ENCODE measurements at regions not wholly inside any gene's neighbourhood (a gene's known extent, or its start where the extent isn't known, plus 50 kb on each side); places are given as distances from the start of the nearest gene placed in this dataset.

GRCh38 chr12:39081910-39082309, 176.5 kb upstream of the CPNE8 start:
- Histone ChIP-seq H3K27me3 (no peaks in the 10 kb centered on the region), H3K4me3 (no peak overlapping the region), H3K9ac (ENCODE audit: low read depth in 2 of 2, low read length in 2 of 2) (no peak overlapping the region), H3K36me3 (no peaks in the 10 kb centered on the region), H3K27ac (no peak overlapping the region), H3K9me3 (no peaks in the 10 kb centered on the region), H3K4me1 (no peaks in the 10 kb centered on the region)
- no peak for TF ChIP-seq CTCF (IDR thresholded peaks at IDR 0.05)
- intact Hi-C loops (cut with DNase I) = no loop called here
- no peak for DNase-seq

GRCh38 chr12:39077226-39077625, 171.8 kb upstream of the CPNE8 start:
- H3K4me1 ChIP-seq = no peaks in the 10 kb centered on the region
- no peaks in the 10 kb centered on the region for H3K27me3 ChIP-seq
- no peak overlapping the region for H3K9ac ChIP-seq (ENCODE audit: low read depth in 2 of 2, low read length in 2 of 2)
- no peak overlapping the region for H3K4me3 ChIP-seq
- H3K27ac ChIP-seq = no peak overlapping the region
- no peaks in the 10 kb centered on the region for H3K36me3 ChIP-seq
- intact Hi-C loops (cut with DNase I) = no loop called here
- DNase-seq = no peak
- no peaks in the 10 kb centered on the region for H3K9me3 ChIP-seq
- no peak for TF ChIP-seq CTCF (IDR thresholded peaks at IDR 0.05)

- DNase-seq = no peak
- no peak for TF ChIP-seq CTCF (IDR thresholded peaks at IDR 0.05)
- intact Hi-C loops (cut with DNase I) = no loop called here
- Histone ChIP-seq H3K27me3 (no peaks in the 10 kb centered on the region), H3K4me1 (no peaks in the 10 kb centered on the region), H3K9me3 (no peaks in the 10 kb centered on the region), H3K9ac (ENCODE audit: low read depth in 2 of 2, low read length in 2 of 2) (no peak overlapping the region), H3K27ac (no peak overlapping the region), H3K36me3 (no peaks in the 10 kb centered on the region), H3K4me3 (no peak overlapping the region)
Measured at GRCh38 chr12:39074063-39074462, 168.7 kb upstream of the CPNE8 start.

- DNase-seq = no peak
- Histone ChIP-seq H3K36me3 (no peaks in the 10 kb centered on the region), H3K4me3 (no peak overlapping the region), H3K9ac (ENCODE audit: low read depth in 2 of 2, low read length in 2 of 2) (no peak overlapping the region), H3K4me1 (no peaks in the 10 kb centered on the region), H3K27ac (no peak overlapping the region), H3K9me3 (no peaks in the 10 kb centered on the region), H3K27me3 (no peaks in the 10 kb centered on the region)
- intact Hi-C loops (cut with DNase I) = no loop called here
- no peak for TF ChIP-seq CTCF (IDR thresholded peaks at IDR 0.05)
Measured at GRCh38 chr12:39072658-39073057, 167.3 kb upstream of the CPNE8 start.

GRCh38 chr12:39071611-39072010, 166.2 kb upstream of the CPNE8 start:
- TF ChIP-seq CTCF (IDR thresholded peaks at IDR 0.05) = no peak
- no peak overlapping the region for H3K4me3 ChIP-seq
- intact Hi-C loops (cut with DNase I) = no loop called here

GRCh38 chr12:39070775-39071174, 165.4 kb upstream of the CPNE8 start:
- TF ChIP-seq CTCF (IDR thresholded peaks at IDR 0.05) = no peak
- H3K9ac ChIP-seq (ENCODE audit: low read depth in 2 of 2, low read length in 2 of 2) = no peak overlapping the region
- H3K4me1 ChIP-seq = no peaks in the 10 kb centered on the region
- no peak for DNase-seq
- H3K36me3 ChIP-seq = no peaks in the 10 kb centered on the region
- no peaks in the 10 kb centered on the region for H3K9me3 ChIP-seq
- H3K4me3 ChIP-seq = no peak overlapping the region
- H3K27me3 ChIP-seq = no peaks in the 10 kb centered on the region
- H3K27ac ChIP-seq = no peak overlapping the region
- intact Hi-C loops (cut with DNase I) = no loop called here

More at GRCh38 chr12:39071611-39072010, 166.2 kb upstream of the CPNE8 start:
- no peaks in the 10 kb centered on the region for H3K36me3 ChIP-seq
- H3K27me3 ChIP-seq = no peaks in the 10 kb centered on the region
- H3K9ac ChIP-seq (ENCODE audit: low read depth in 2 of 2, low read length in 2 of 2) = no peak overlapping the region
- no peak for DNase-seq
- no peak overlapping the region for H3K27ac ChIP-seq
- no peaks in the 10 kb centered on the region for H3K4me1 ChIP-seq
- no peaks in the 10 kb centered on the region for H3K9me3 ChIP-seq

Data from colonic mucosa (tissue), 4 donors.